GM12878 (cell line): ENCODE measurements at regions not wholly inside any gene's neighbourhood (a gene's known extent, or its start where the extent isn't known, plus 50 kb on each side); places are given as distances from the start of the nearest gene placed in this dataset.

Source experiments
- ASH2L ChIP-seq: fragments of 300-600, 200-600 bp; sonication (generic); IDR thresholded peaks from 2 replicates; pipeline ENCODE4 v1.6.1; 2017; ENCODE audit warnings: low read depth, mild to moderate bottlenecking, borderline replicate concordance
- CBFB ChIP-seq: IDR thresholded peaks from 2 replicates; pipeline ENCODE4 v1.6.1; 2016; ENCODE audit warnings: antibody characterized with exemption, low read depth
- CBX3 ChIP-seq: fragments of 200-600 bp; sonication (generic); IDR thresholded peaks from 2 replicates; pipeline ENCODE4 v1.6.1; 2016; ENCODE audit warnings: low read depth, borderline replicate concordance
- MXI1 ChIP-seq: fragments of 150-350 bp; IDR thresholded peaks from 2 replicates; pipeline ENCODE4 v1.6.1; 2011; ENCODE audit warnings: low read depth, mild to moderate bottlenecking, inconsistent platforms, low read length, improper control_type of control experiment
- POLR2A ChIP-seq: IDR thresholded peaks from 2 replicates; pipeline ENCODE4 v1.6.1; 2011; ENCODE audit warnings: low read depth, mild to moderate bottlenecking, low read length
- RCOR1 ChIP-seq: conservative IDR thresholded peaks from 2 replicates; pipeline ENCODE4 v1.6.1; 2012; ENCODE audit warnings: low read depth, low read length, improper control_type of control experiment
- RFX5 ChIP-seq: IDR thresholded peaks from 2 replicates; pipeline ENCODE4 v1.6.1; 2011; ENCODE audit warnings: low read depth, low read length, improper control_type of control experiment
- SMARCA5 ChIP-seq: fragments of 450-650 bp; IDR thresholded peaks from 2 replicates; pipeline ENCODE4 v1.6.1; 2017; ENCODE audit warnings: mild to moderate bottlenecking
- SMC3 ChIP-seq: IDR thresholded peaks from 2 replicates; pipeline ENCODE4 v1.6.1; 2011; ENCODE audit warnings: low read length, improper control_type of control experiment, borderline replicate concordance
- SRF ChIP-seq, 2 experiments: IDR thresholded peaks; 2 replicates each; pipeline ENCODE4 v1.6.1; 2011; ENCODE audit warnings: low read depth in 2 of 2, low read length in 2 of 2, mild to moderate bottlenecking in 1 of 2, moderate library complexity in 1 of 2
- SUZ12 ChIP-seq: fragments of 200-600 bp; sonication (generic); IDR thresholded peaks from one replicate; pipeline ENCODE4 v1.6.1; 2018; ENCODE audit warnings: antibody characterized with exemption, mild to moderate bottlenecking; ENCODE audit not compliant: unreplicated experiment
- TBL1XR1 ChIP-seq: IDR thresholded peaks from 2 replicates; pipeline ENCODE4 v1.6.1; 2012; ENCODE audit warnings: low read depth, low read length, improper control_type of control experiment
- ZNF24 ChIP-seq: fragments of 450-650 bp; IDR thresholded peaks from 2 replicates; pipeline ENCODE4 v1.6.1; 2017; ENCODE audit warnings: antibody characterized with exemption, mild to moderate bottlenecking
- TF ChIP-seq, protein P1 (sequence below): fragments of 150-350 bp; IDR thresholded peaks from 2 replicates; pipeline ENCODE4 v1.6.1; 2016; ENCODE audit warnings: low read depth, low read length
- TF ChIP-seq, protein P2 (sequence below): fragments of 450-650 bp; formaldehyde crosslinking; IDR thresholded peaks from 2 replicates; pipeline ENCODE4 v1.4.0; 2022; ENCODE audit warnings: mild to moderate bottlenecking, moderate library complexity
- TF ChIP-seq, protein P3 (sequence below): fragments of 450-650 bp; IDR thresholded peaks from 2 replicates; pipeline ENCODE4 v1.6.1; 2017; ENCODE audit warnings: antibody characterized with exemption, mild to moderate bottlenecking, moderate library complexity
- TF ChIP-seq, protein P4 (sequence below): IDR thresholded peaks from 2 replicates; pipeline ENCODE4 v1.6.1; 2012; ENCODE audit warnings: mild to moderate bottlenecking, low read depth, low read length
- TF ChIP-seq, protein P5 (sequence below): IDR thresholded peaks from 2 replicates; pipeline ENCODE4 v1.6.1; 2011; ENCODE audit warnings: low read depth, mild to moderate bottlenecking, low read length, moderate library complexity, borderline replicate concordance; ENCODE audit errors: extremely low read depth

DNA sequence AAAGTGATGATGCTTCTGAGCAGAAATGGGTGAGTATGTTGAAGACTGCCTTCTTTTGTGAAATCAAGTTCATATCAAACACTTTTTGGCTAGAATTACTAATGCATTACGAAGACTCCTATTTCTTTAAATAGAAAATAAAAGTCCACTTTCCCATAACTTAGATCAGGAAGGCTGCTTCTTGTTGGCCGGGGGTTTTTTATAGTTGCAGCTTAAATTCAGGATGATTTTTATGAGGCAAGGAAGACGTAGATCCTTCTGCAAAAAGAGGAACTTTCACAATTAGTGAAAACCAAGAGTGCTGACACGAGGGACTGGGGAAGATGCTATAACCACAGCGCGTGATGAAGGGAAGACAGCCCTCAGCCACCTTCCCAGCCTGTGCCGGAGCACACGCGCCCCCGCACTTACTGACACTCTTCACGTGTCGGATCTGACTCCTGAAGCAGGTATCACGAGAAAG lies 206.1 kb upstream of the PRDM1 start (continued):
- TF ChIP-seq, protein P1, sequence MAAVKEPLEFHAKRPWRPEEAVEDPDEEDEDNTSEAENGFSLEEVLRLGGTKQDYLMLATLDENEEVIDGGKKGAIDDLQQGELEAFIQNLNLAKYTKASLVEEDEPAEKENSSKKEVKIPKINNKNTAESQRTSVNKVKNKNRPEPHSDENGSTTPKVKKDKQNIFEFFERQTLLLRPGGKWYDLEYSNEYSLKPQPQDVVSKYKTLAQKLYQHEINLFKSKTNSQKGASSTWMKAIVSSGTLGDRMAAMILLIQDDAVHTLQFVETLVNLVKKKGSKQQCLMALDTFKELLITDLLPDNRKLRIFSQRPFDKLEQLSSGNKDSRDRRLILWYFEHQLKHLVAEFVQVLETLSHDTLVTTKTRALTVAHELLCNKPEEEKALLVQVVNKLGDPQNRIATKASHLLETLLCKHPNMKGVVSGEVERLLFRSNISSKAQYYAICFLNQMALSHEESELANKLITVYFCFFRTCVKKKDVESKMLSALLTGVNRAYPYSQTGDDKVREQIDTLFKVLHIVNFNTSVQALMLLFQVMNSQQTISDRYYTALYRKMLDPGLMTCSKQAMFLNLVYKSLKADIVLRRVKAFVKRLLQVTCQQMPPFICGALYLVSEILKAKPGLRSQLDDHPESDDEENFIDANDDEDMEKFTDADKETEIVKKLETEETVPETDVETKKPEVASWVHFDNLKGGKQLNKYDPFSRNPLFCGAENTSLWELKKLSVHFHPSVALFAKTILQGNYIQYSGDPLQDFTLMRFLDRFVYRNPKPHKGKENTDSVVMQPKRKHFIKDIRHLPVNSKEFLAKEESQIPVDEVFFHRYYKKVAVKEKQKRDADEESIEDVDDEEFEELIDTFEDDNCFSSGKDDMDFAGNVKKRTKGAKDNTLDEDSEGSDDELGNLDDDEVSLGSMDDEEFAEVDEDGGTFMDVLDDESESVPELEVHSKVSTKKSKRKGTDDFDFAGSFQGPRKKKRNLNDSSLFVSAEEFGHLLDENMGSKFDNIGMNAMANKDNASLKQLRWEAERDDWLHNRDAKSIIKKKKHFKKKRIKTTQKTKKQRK: no peak
- TF ChIP-seq SMARCA5: no peak
- TF ChIP-seq SRF (IDR thresholded peaks at IDR 0.05; ENCODE audit: low read depth in 2 of 2, low read length in 2 of 2): no peak
- TF ChIP-seq RCOR1: no peak
- TF ChIP-seq, protein P2, sequence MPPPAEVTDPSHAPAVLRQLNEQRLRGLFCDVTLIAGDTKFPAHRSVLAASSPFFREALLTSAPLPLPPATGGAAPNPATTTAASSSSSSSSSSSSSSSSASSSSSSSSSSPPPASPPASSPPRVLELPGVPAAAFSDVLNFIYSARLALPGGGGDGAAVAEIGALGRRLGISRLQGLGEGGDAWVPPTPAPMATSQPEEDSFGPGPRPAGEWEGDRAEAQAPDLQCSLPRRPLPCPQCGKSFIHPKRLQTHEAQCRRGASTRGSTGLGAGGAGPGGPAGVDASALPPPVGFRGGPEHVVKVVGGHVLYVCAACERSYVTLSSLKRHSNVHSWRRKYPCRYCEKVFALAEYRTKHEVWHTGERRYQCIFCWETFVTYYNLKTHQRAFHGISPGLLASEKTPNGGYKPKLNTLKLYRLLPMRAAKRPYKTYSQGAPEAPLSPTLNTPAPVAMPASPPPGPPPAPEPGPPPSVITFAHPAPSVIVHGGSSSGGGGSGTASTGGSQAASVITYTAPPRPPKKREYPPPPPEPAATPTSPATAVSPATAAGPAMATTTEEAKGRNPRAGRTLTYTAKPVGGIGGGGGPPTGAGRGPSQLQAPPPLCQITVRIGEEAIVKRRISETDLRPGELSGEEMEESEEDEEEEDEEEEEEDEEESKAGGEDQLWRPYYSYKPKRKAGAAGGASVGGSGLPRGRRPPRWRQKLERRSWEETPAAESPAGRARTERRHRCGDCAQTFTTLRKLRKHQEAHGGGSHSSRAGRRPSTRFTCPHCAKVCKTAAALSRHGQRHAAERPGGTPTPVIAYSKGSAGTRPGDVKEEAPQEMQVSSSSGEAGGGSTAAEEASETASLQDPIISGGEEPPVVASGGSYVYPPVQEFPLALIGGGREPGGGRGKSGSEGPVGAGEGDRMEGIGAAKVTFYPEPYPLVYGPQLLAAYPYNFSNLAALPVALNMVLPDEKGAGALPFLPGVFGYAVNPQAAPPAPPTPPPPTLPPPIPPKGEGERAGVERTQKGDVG (CRISPR knock-in tag): no peak
- TF ChIP-seq, protein P3, sequence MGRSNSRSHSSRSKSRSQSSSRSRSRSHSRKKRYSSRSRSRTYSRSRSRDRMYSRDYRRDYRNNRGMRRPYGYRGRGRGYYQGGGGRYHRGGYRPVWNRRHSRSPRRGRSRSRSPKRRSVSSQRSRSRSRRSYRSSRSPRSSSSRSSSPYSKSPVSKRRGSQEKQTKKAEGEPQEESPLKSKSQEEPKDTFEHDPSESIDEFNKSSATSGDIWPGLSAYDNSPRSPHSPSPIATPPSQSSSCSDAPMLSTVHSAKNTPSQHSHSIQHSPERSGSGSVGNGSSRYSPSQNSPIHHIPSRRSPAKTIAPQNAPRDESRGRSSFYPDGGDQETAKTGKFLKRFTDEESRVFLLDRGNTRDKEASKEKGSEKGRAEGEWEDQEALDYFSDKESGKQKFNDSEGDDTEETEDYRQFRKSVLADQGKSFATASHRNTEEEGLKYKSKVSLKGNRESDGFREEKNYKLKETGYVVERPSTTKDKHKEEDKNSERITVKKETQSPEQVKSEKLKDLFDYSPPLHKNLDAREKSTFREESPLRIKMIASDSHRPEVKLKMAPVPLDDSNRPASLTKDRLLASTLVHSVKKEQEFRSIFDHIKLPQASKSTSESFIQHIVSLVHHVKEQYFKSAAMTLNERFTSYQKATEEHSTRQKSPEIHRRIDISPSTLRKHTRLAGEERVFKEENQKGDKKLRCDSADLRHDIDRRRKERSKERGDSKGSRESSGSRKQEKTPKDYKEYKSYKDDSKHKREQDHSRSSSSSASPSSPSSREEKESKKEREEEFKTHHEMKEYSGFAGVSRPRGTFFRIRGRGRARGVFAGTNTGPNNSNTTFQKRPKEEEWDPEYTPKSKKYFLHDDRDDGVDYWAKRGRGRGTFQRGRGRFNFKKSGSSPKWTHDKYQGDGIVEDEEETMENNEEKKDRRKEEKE: no peak
- TF ChIP-seq, protein P4, sequence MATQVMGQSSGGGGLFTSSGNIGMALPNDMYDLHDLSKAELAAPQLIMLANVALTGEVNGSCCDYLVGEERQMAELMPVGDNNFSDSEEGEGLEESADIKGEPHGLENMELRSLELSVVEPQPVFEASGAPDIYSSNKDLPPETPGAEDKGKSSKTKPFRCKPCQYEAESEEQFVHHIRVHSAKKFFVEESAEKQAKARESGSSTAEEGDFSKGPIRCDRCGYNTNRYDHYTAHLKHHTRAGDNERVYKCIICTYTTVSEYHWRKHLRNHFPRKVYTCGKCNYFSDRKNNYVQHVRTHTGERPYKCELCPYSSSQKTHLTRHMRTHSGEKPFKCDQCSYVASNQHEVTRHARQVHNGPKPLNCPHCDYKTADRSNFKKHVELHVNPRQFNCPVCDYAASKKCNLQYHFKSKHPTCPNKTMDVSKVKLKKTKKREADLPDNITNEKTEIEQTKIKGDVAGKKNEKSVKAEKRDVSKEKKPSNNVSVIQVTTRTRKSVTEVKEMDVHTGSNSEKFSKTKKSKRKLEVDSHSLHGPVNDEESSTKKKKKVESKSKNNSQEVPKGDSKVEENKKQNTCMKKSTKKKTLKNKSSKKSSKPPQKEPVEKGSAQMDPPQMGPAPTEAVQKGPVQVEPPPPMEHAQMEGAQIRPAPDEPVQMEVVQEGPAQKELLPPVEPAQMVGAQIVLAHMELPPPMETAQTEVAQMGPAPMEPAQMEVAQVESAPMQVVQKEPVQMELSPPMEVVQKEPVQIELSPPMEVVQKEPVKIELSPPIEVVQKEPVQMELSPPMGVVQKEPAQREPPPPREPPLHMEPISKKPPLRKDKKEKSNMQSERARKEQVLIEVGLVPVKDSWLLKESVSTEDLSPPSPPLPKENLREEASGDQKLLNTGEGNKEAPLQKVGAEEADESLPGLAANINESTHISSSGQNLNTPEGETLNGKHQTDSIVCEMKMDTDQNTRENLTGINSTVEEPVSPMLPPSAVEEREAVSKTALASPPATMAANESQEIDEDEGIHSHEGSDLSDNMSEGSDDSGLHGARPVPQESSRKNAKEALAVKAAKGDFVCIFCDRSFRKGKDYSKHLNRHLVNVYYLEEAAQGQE: no peak
- TF ChIP-seq, protein P5, sequence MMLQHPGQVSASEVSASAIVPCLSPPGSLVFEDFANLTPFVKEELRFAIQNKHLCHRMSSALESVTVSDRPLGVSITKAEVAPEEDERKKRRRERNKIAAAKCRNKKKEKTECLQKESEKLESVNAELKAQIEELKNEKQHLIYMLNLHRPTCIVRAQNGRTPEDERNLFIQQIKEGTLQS: no peak
- no peak for TF ChIP-seq POLR2A
- TF ChIP-seq ZNF24: no peak
- TF ChIP-seq MXI1: no peak
- no peak for TF ChIP-seq CBX3
- TF ChIP-seq SUZ12: no peak
- no peak for TF ChIP-seq SMC3
- no peak for TF ChIP-seq CBFB
- TF ChIP-seq TBL1XR1: no peak
- no peak for TF ChIP-seq ASH2L
- no peak for TF ChIP-seq RFX5
